ENCODE measurements at regions not wholly inside any gene's neighbourhood (a gene's known extent, or its start where the extent isn't known, plus 50 kb on each side); places are given as distances from the start of the nearest gene placed in this dataset.
"Not testable (repeated sequence)": the region's sequence is repeated elsewhere in the genome, so short reads cannot be mapped to it uniquely, and the experiment has no call there.

DNA sequence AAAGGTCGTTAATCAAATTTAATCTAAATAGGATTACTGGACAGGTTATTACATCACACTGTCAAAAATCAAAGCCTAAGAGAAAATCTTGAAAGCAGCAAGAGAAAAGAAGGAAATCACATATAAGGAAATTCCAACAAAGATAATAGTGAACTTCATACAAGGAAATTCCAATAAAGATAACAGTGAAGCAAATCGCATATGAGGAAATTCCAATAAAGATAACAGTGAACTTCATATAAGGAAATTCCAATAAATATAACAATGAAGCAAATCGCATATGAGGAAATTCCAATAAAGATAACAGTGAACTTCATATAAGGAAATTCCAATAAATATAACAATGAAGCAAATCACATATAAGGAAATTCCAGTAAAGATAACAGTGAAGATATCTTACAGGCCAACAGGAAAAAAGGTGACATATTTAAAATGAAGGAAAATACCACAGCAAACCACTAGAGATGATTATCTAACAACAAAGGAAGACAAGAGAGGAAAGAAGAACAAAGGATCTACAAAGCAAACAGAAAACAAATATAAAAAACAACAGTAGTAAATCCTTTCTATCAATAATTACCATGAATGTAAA lies 787.7 kb downstream of the CCDC85A start:
- H3K9ac ChIP-seq (ENCODE audit: low read length): no peak overlapping the region
- no peak overlapping the region for H3K4me2 ChIP-seq (ENCODE audit: low read depth, low read length, poor library complexity, severe bottlenecking)
- H3K4me3 ChIP-seq (ENCODE audit: low read length): no peak overlapping the region
- H3K27me3 ChIP-seq (ENCODE audit: low read length): no peaks in the 10 kb centered on the region
- no peaks in the 10 kb centered on the region for H4K20me1 ChIP-seq (ENCODE audit: insufficient read depth, low read depth, low read length)
- H3K9me2 ChIP-seq (replicated peaks; ENCODE audit: insufficient read depth, low read length): no peaks in the 10 kb centered on the region
- H3K4me1 ChIP-seq (ENCODE audit: low read length): no peaks in the 10 kb centered on the region
- no peak overlapping the region for H3K27ac ChIP-seq (ENCODE audit: low read length)
- H3K36me3 ChIP-seq (ENCODE audit: insufficient read depth, low read length): no peaks in the 10 kb centered on the region
- no peaks in the 10 kb centered on the region for H3K79me2 ChIP-seq (ENCODE audit: low read length)
- no peak overlapping the region for H2AFZ ChIP-seq (ENCODE audit: low read length)
- H3K9me3 ChIP-seq (ENCODE audit: low read length): peaks cover 26% of the 10 kb centered on the region
- no peak for DNase-seq

DNA sequence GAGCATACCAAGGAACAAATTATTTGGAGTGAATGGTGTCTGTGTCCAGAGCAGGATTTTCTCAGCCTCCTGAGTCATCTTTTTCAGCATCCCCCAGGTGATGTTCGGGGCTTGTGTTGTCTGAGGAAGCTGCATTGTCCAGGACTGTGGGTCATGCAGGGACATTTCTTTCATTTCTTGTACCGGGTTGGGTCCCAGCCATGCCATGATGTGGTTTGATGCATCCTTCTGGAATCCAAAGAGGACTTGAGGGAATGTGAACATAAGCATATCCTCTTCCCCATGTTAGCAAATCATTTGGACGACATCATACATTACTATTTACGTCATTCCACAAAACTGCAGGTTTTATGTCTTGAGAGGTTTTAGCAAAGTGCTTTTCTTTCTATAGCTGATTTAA lies 797.8 kb downstream of the CCDC85A start:
- no peaks in the 10 kb centered on the region for H3K27me3 ChIP-seq (ENCODE audit: low read length)
- no peak overlapping the region for H3K27ac ChIP-seq (ENCODE audit: low read length)
- no peak overlapping the region for H3K9ac ChIP-seq (ENCODE audit: low read length)
- H3K79me2 ChIP-seq (ENCODE audit: low read length): no peaks in the 10 kb centered on the region
- peaks cover 7% of the 10 kb centered on the region for H3K9me3 ChIP-seq (ENCODE audit: low read length)
- no peaks in the 10 kb centered on the region for H3K4me1 ChIP-seq (ENCODE audit: low read length)
- no peaks in the 10 kb centered on the region for H4K20me1 ChIP-seq (ENCODE audit: insufficient read depth, low read depth, low read length)
- DNase-seq: no peak
- H3K9me2 ChIP-seq (replicated peaks; ENCODE audit: insufficient read depth, low read length): no peaks in the 10 kb centered on the region
- H2AFZ ChIP-seq (ENCODE audit: low read length): no peak overlapping the region
- H3K4me2 ChIP-seq (ENCODE audit: low read depth, low read length, poor library complexity, severe bottlenecking): no peak overlapping the region
- H3K4me3 ChIP-seq (ENCODE audit: low read length): no peak overlapping the region
- no peaks in the 10 kb centered on the region for H3K36me3 ChIP-seq (ENCODE audit: insufficient read depth, low read length)

DNA sequence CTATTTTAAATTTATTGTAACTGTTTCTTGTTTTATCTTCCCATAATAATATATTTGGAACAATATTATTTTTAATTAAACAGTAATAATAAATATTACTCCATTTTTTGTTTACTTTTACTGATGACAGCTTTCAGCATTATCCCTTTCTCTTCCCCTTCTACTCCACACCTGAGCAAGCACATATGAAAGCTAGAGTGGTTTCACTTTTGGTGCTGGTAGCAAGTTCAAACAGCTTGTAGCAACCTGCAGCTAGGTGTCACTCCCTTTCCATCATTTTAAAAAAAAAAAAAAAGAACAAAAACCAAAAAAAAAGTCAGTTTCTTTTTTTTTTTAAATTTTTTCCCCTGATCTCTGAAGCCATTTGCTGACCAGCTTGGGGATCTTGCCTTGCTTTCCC lies 801.8 kb downstream of the CCDC85A start:
- Histone ChIP-seq H3K4me1 (ENCODE audit: low read length) (no peaks in the 10 kb centered on the region), H3K27ac (ENCODE audit: low read length) (no peak overlapping the region), H3K9ac (ENCODE audit: low read length) (no peak overlapping the region), H3K36me3 (ENCODE audit: insufficient read depth, low read length) (no peaks in the 10 kb centered on the region), H4K20me1 (ENCODE audit: insufficient read depth, low read depth, low read length) (no peaks in the 10 kb centered on the region), H3K27me3 (ENCODE audit: low read length) (no peaks in the 10 kb centered on the region), H3K79me2 (ENCODE audit: low read length) (no peaks in the 10 kb centered on the region), H2AFZ (ENCODE audit: low read length) (no peak overlapping the region), H3K4me2 (ENCODE audit: low read depth, low read length, poor library complexity, severe bottlenecking) (no peak overlapping the region), H3K4me3 (ENCODE audit: low read length) (no peak overlapping the region), H3K9me3 (ENCODE audit: low read length) (peaks cover 9% of the 10 kb centered on the region), H3K9me2 (replicated peaks; ENCODE audit: insufficient read depth, low read length) (no peaks in the 10 kb centered on the region)
- DNase-seq: no peak

DNA sequence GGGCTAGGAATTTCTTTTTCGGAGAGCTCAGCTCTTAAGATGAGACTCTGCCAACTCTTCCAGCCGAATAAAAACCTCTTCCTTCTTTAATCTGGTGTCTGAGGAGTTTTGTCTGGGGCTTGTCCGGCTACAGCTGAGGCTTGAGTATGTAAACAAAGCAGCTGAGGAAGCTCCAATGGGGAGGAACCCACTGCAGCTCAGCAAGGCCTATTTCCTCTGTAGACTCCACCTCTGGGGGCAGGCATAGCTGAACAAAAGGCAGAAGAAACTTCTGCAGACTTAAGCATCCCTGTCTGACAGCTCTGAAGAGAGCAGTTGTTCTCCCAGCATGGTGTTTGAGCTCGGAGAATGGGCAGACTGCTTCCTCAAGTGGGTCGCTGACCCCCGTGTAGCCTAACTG lies 838.7 kb downstream of the CCDC85A start:
- no peak for DNase-seq
- no peak overlapping the region for H3K4me3 ChIP-seq (ENCODE audit: low read length)
- no peaks in the 10 kb centered on the region for H3K9me2 ChIP-seq (replicated peaks; ENCODE audit: insufficient read depth, low read length)
- no peaks in the 10 kb centered on the region for H4K20me1 ChIP-seq (ENCODE audit: insufficient read depth, low read depth, low read length)
- H3K27me3 ChIP-seq (ENCODE audit: low read length): no peaks in the 10 kb centered on the region
- no peaks in the 10 kb centered on the region for H3K4me1 ChIP-seq (ENCODE audit: low read length)
- H3K4me2 ChIP-seq (ENCODE audit: low read depth, low read length, poor library complexity, severe bottlenecking): no peak overlapping the region
- no peak overlapping the region for H3K27ac ChIP-seq (ENCODE audit: low read length)
- no peak overlapping the region for H3K9ac ChIP-seq (ENCODE audit: low read length)
- no peak overlapping the region for H2AFZ ChIP-seq (ENCODE audit: low read length)
- H3K9me3 ChIP-seq (ENCODE audit: low read length): no peaks in the 10 kb centered on the region; the same call in 1 of the 2 replicates
- H3K36me3 ChIP-seq (ENCODE audit: insufficient read depth, low read length): no peaks in the 10 kb centered on the region
- H3K79me2 ChIP-seq (ENCODE audit: low read length): no peaks in the 10 kb centered on the region

DNA sequence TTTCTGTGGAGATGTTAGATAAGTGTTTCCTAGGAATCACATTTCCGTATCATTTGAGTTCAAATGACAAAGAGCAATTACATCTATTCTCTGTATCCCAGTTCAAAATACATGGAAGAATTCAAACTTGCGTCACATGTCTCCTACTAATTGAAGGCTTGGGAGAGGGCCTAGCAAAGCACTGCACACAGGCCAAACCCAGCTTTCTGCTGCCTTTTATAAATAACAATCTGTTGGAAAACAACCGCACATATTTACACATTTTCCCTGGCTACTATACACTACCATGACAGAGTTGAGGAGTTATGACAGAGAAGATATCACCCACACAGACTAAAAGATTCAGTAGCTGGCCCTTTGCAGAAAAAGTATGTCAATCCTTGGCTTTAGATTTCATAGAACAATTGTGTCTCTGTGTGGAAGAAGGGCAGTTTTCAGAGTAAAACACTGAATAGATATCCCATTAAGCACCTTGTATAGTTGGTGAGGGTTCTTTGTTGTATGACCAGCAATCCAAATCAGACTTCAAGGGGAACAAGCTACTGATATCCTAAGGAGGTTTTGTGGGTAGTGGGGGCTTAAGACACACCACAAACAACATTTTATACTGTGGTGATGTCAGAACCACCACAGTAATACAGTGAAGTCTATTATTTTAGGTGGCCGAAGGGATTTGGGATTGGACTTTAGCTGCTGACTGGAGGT lies 861.3 kb downstream of the CCDC85A start:
- Histone ChIP-seq H3K9me2 (replicated peaks; ENCODE audit: insufficient read depth, low read length) (no peaks in the 10 kb centered on the region), H3K27ac (ENCODE audit: low read length) (no peak overlapping the region), H4K20me1 (ENCODE audit: insufficient read depth, low read depth, low read length) (no peaks in the 10 kb centered on the region), H3K4me2 (ENCODE audit: low read depth, low read length, poor library complexity, severe bottlenecking) (no peak overlapping the region), H3K4me1 (ENCODE audit: low read length) (no peaks in the 10 kb centered on the region), H3K79me2 (ENCODE audit: low read length) (no peaks in the 10 kb centered on the region), H3K4me3 (ENCODE audit: low read length) (no peak overlapping the region), H2AFZ (ENCODE audit: low read length) (no peak overlapping the region), H3K9ac (ENCODE audit: low read length) (no peak overlapping the region), H3K9me3 (ENCODE audit: low read length) (no peaks in the 10 kb centered on the region; the same call in 1 of the 2 replicates), H3K27me3 (ENCODE audit: low read length) (no peaks in the 10 kb centered on the region), H3K36me3 (ENCODE audit: insufficient read depth, low read length) (no peaks in the 10 kb centered on the region)
- no peak for DNase-seq

DNA sequence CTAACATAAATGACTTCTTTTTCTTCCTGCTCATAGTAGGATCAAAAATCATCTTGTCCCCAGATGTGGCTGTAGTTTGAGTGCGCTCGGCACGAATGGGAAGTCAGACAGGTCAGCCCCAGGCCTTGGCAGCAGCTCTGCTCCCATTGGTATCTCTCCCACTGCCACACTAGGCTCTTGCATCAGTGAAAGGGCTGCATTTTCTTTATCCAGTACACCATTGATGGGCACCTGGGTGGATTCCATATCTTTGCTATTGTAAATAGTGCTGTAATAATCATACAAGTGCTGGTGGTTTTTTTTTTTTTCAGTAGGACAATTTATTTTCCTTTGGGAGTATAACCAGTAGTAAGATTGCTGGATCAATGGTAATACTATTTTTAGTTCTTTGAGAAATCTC lies 865.5 kb downstream of the CCDC85A start:
- Histone ChIP-seq H3K9me3 (ENCODE audit: low read length) (no peaks in the 10 kb centered on the region), H4K20me1 (ENCODE audit: insufficient read depth, low read depth, low read length) (no peaks in the 10 kb centered on the region), H3K27ac (ENCODE audit: low read length) (no peak overlapping the region), H3K27me3 (ENCODE audit: low read length) (no peaks in the 10 kb centered on the region), H3K36me3 (ENCODE audit: insufficient read depth, low read length) (no peaks in the 10 kb centered on the region), H3K4me3 (ENCODE audit: low read length) (no peak overlapping the region), H3K79me2 (ENCODE audit: low read length) (no peaks in the 10 kb centered on the region), H3K9me2 (replicated peaks; ENCODE audit: insufficient read depth, low read length) (no peaks in the 10 kb centered on the region), H3K4me2 (ENCODE audit: low read depth, low read length, poor library complexity, severe bottlenecking) (no peak overlapping the region), H3K9ac (ENCODE audit: low read length) (no peak overlapping the region), H2AFZ (ENCODE audit: low read length) (no peak overlapping the region), H3K4me1 (ENCODE audit: low read length) (no peaks in the 10 kb centered on the region)
- DNase-seq: no peak

DNA sequence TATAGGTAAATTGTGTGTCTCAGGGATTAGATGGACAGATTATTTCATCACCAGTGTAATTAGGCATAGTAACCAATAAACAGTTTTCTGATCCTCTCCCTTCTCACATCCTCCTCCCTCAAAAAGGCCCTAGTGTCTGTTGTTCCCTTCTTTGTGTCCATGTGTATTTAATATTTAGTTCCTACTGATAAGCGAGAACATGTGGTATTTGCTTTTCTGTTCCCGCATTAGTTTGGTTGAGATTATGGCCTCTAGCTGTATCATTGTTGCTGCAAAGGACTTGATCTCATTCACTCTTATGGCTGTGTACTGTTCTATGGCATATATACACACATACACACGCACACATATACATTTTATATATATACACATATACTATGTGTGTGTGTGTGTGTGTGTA lies 866.2 kb downstream of the CCDC85A start:
- Histone ChIP-seq H3K4me2 (ENCODE audit: low read depth, low read length, poor library complexity, severe bottlenecking) (no peak overlapping the region), H3K9me3 (ENCODE audit: low read length) (no peaks in the 10 kb centered on the region; the same call in 1 of the 2 replicates), H3K4me1 (ENCODE audit: low read length) (no peaks in the 10 kb centered on the region), H3K4me3 (ENCODE audit: low read length) (no peak overlapping the region), H3K9me2 (replicated peaks; ENCODE audit: insufficient read depth, low read length) (no peaks in the 10 kb centered on the region), H3K9ac (ENCODE audit: low read length) (no peak overlapping the region), H3K79me2 (ENCODE audit: low read length) (no peaks in the 10 kb centered on the region), H3K27me3 (ENCODE audit: low read length) (no peaks in the 10 kb centered on the region), H3K36me3 (ENCODE audit: insufficient read depth, low read length) (no peaks in the 10 kb centered on the region), H4K20me1 (ENCODE audit: insufficient read depth, low read depth, low read length) (no peaks in the 10 kb centered on the region), H3K27ac (ENCODE audit: low read length) (no peak overlapping the region), H2AFZ (ENCODE audit: low read length) (no peak overlapping the region)
- no peak for DNase-seq

DNA sequence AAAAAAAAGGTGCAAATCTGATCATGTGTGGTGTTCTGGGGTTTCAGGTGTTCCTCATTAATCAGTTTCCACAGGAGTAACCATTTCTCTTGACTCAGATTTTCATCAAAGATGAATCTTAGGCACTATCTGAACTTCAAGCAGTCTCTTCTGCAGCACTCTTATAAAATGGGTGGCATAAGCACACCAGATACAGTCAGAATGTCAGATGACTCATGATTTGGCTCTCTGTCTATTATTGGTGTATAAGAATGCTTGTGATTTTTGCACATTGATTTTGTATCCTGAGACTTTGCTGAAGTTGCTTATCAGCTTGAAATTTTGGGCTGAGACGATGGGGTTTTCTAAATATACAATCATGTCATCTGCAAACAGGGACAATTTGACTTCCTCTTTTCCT lies 882.5 kb downstream of the CCDC85A start:
- H3K4me1 ChIP-seq (ENCODE audit: low read length); H4K20me1 ChIP-seq (ENCODE audit: insufficient read depth, low read depth, low read length); DNase-seq; H3K4me2 ChIP-seq (ENCODE audit: low read depth, low read length, poor library complexity, severe bottlenecking); H3K9me3 ChIP-seq (ENCODE audit: low read length); H3K79me2 ChIP-seq (ENCODE audit: low read length); H3K9ac ChIP-seq (ENCODE audit: low read length); H3K4me3 ChIP-seq (ENCODE audit: low read length); H3K36me3 ChIP-seq (ENCODE audit: insufficient read depth, low read length); H3K9me2 ChIP-seq (replicated peaks; ENCODE audit: insufficient read depth, low read length); H3K27me3 ChIP-seq (ENCODE audit: low read length); H2AFZ ChIP-seq (ENCODE audit: low read length); H3K27ac ChIP-seq (ENCODE audit: low read length): not testable (repeated sequence)

All from Karpas-422 (cell line).